Cardiac fibroblast (primary cell): ENCODE measurements at regions not wholly inside any gene's neighbourhood (a gene's known extent, or its start where the extent isn't known, plus 50 kb on each side); places are given as distances from the start of the nearest gene placed in this dataset.
A peak's percentile ranks its signal among the peaks of the same experiment; 100 is the strongest.

Experiments used
- DNase-seq, 2 donors: peaks; one replicate each; pipeline versions ENCODE4 v3.0.0 to v3.0.0-alpha.2; 2010; ENCODE audit warnings: low read depth in 2 of 2
- H3K4me3 ChIP-seq, 2 donors: replicated peaks in 1 of 2; 1 replicate in 1 of 2; 2 replicates in 1 of 2; pipeline ENCODE4 v1.5.1; 2011; ENCODE audit warnings: low read depth in 2 of 2, low read length in 2 of 2, mild to moderate bottlenecking in 2 of 2, moderate library complexity in 1 of 2
- CTCF ChIP-seq: IDR thresholded peaks from one replicate; pipeline ENCODE4 v1.5.1; 2011; ENCODE audit warnings: low read depth, mild to moderate bottlenecking, low read length, inconsistent platforms

GRCh38 chr17:13442361-13442760, 159.4 kb downstream of the HS3ST3A1 start:
- no peak overlapping the region for H3K4me3 ChIP-seq
- no peak for TF ChIP-seq CTCF
- no peak for DNase-seq

- no peak overlapping the region for H3K4me3 ChIP-seq
- TF ChIP-seq CTCF: no peak
- DNase-seq: no peak
These were observed 159.9 kb downstream of the HS3ST3A1 start for GRCh38 chr17:13441873-13442272.

- no peak for TF ChIP-seq CTCF
- peak in 1 of 2 donors; percentile 54 for DNase-seq
- no peak overlapping the region for H3K4me3 ChIP-seq
These were observed 163.6 kb downstream of the HS3ST3A1 start for GRCh38 chr17:13437966-13438779.

- no peak for TF ChIP-seq CTCF
- DNase-seq: no peak
- no peak overlapping the region for H3K4me3 ChIP-seq
These were observed 166.5 kb downstream of the HS3ST3A1 start for GRCh38 chr17:13435230-13435629.

- no peak for TF ChIP-seq CTCF
- H3K4me3 ChIP-seq: no peak overlapping the region
- peak; percentile 50 to 82 for DNase-seq
These were observed 172.5 kb downstream of the HS3ST3A1 start for GRCh38 chr17:13429201-13429600.

GRCh38 chr17:13428611-13429042, 173.1 kb downstream of the HS3ST3A1 start:
- TF ChIP-seq CTCF: no peak
- H3K4me3 ChIP-seq: no peak overlapping the region
- no peak for DNase-seq
